Ovary (tissue), 3 donors: ENCODE measurements at regions not wholly inside any gene's neighbourhood (a gene's known extent, or its start where the extent isn't known, plus 50 kb on each side); places are given as distances from the start of the nearest gene placed in this dataset.
"Not testable (repeated sequence)": the region's sequence is repeated elsewhere in the genome, so short reads cannot be mapped to it uniquely, and the experiment has no call there.

ENCODE experiments used
- CTCF ChIP-seq, 3 donors: fragments of 450-650 bp in 2 of 3; fragments of 200-600 bp in 1 of 3; IDR thresholded peaks; one replicate each; pipeline versions ENCODE4 v1.5.1 to v1.8.0; 2016 to 2022; ENCODE audit warnings: antibody characterized with exemption in 3 of 3, mild to moderate bottlenecking in 1 of 3
- EP300 ChIP-seq: sonication (generic); formaldehyde crosslinking; IDR thresholded peaks from one replicate; pipeline ENCODE4 v1.6.1; 2017; ENCODE audit warnings: antibody characterized with exemption
- POLR2A ChIP-seq: fragments of 450-650 bp; IDR thresholded peaks from one replicate; pipeline ENCODE4 v1.6.1; 2017; ENCODE audit warnings: antibody characterized with exemption, mild to moderate bottlenecking, moderate library complexity
- donor health status: DM: no; HTN: no; CAD: no.

DNA sequence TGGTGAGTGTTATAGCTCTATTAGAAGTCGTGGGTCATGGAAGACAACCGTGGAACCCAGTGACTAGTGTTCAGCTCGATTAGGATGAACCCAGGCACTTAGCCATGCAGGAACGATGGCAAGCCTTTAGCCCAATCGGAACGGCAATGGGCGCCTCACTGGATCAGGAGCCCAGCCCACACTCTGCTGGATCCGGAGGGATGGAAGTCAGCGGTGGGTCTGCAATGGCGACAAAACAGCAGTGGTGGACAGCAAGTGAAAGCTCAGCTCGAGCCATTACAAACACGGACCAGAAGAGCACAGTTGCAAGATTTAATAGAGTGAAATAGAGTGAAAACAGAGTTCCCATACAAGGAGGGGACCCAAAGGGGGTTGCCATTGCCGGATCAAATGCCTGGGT is 558.5 kb upstream of the CYLC2 start:
- TF ChIP-seq POLR2A; CTCF (IDR thresholded peaks at IDR 0.05); EP300: not testable (repeated sequence)
